HepG2 (cell line): ENCODE measurements at regions not wholly inside any gene's neighbourhood (a gene's known extent, or its start where the extent isn't known, plus 50 kb on each side); places are given as distances from the start of the nearest gene placed in this dataset.

ENCODE experiments used
- ATAC-seq: fragments of 200-7000 bp; cut with Tn5 transposase; 3 replicates; pipeline ENCODE4 v1.9.1; 2020; ENCODE audit warnings: mild to moderate bottlenecking, moderate library complexity
- BruUV-seq: library from RNA; stranded (reverse); fragments of 400-500 nt; replicated peaks from 2 replicates; lab custom pipeline; 2021; lab: Mats Ljungman, UMichigan
- CTCF ChIA-PET: fragments of 300-600 bp; formaldehyde crosslinking; extraction: SDS; loops from one replicate; lab custom pipeline; 2021; ENCODE audit warnings: low total read pairs, inconsistent platforms, low intra/inter-chr PET ratio; lab: Yijun Ruan, JAX
- POLR2A ChIA-PET: fragments of 350-600 bp; sonication (Branson Sonifier 250); formaldehyde crosslinking; loops from one replicate; lab custom pipeline; 2020; ENCODE audit warnings: antibody characterized with exemption, inconsistent platforms; lab: Yijun Ruan, JAX
- DNase-seq: peaks from one replicate; pipeline ENCODE4 v3.0.0-alpha.2; 2015; ENCODE audit warnings: low spot score
- FAIRE-seq: peaks from 3 replicates; lab custom pipeline; 2011; peaks lifted over from hg19 to GRCh38; lab: Jason Lieb, UNC
- H2AFZ ChIP-seq: one replicate; pipeline ENCODE4 v1.6.1; 2011; ENCODE audit warnings: low read length, inconsistent platforms
- H3K27ac ChIP-seq: fragments of 300-600 bp; 3 replicates; pipeline ENCODE4 v1.8.0; 2011; ENCODE audit warnings: mixed run types, mild to moderate bottlenecking, mixed read lengths, low read length, inconsistent platforms; ENCODE audit not compliant: insufficient read depth; ENCODE audit errors: extremely low read length
- H3K27me3 ChIP-seq, 2 experiments: fragments of 200-600 bp in 1 of 2; 2 replicates in 1 of 2; 3 replicates in 1 of 2; pipeline versions ENCODE4 v1.6.0 to v1.8.0; 2011; ENCODE audit warnings: low read length in 2 of 2, mild to moderate bottlenecking in 2 of 2, moderate library complexity in 2 of 2, inconsistent platforms in 1 of 2; ENCODE audit not compliant: insufficient read depth in 2 of 2, control insufficient read depth in 1 of 2
- H3K36me3 ChIP-seq, 2 experiments: fragments of 200-600 bp in 1 of 2; replicated peaks in 1 of 2; 2 replicates in 1 of 2; 3 replicates in 1 of 2; pipeline versions ENCODE4 v1.5.1 to v1.8.0; 2011; ENCODE audit warnings: low read length in 2 of 2, inconsistent platforms in 1 of 2; ENCODE audit not compliant: insufficient read depth in 2 of 2, control insufficient read depth in 1 of 2
- H3K4me1 ChIP-seq: 2 replicates; pipeline ENCODE4 v1.5.1; 2012; ENCODE audit warnings: low read length, inconsistent platforms; ENCODE audit not compliant: insufficient read depth
- H3K4me2 ChIP-seq: 2 replicates; pipeline ENCODE4 v1.6.0; 2011; ENCODE audit warnings: low read depth, low read length, inconsistent platforms
- H3K4me3 ChIP-seq, 3 experiments: fragments of 200-600 bp in 1 of 3; sonication (generic), shearing (Covaris generic) in 1 of 3; replicated peaks in 1 of 3; 2 replicates each; pipeline ENCODE4 v1.5.1; 2011 to 2016; ENCODE audit warnings: low read length in 3 of 3, inconsistent platforms in 2 of 3, low read depth in 2 of 3, mild to moderate bottlenecking in 2 of 3, control low read depth in 1 of 3, mixed read lengths in 1 of 3; ENCODE audit not compliant: insufficient read depth in 1 of 3
- H3K79me2 ChIP-seq: one replicate; pipeline ENCODE4 v1.6.1; 2011; ENCODE audit warnings: low read length, inconsistent platforms; ENCODE audit not compliant: insufficient read depth
- H3K9ac ChIP-seq: 2 replicates; pipeline ENCODE4 v1.6.0; 2011; ENCODE audit warnings: mild to moderate bottlenecking, low read depth, low read length, inconsistent platforms; ENCODE audit not compliant: insufficient read depth
- H3K9me3 ChIP-seq: 2 replicates; pipeline ENCODE4 v1.5.1; 2012; ENCODE audit warnings: mild to moderate bottlenecking, low read length
- H4K20me1 ChIP-seq: 2 replicates; pipeline ENCODE4 v1.6.0; 2011; ENCODE audit warnings: inconsistent platforms, mild to moderate bottlenecking, low read length, moderate library complexity; ENCODE audit not compliant: insufficient read depth
- CAMTA2 ChIP-seq: sonication (generic); formaldehyde crosslinking; IDR thresholded peaks from 2 replicates; pipeline ENCODE4 v1.4.0; 2020; ENCODE audit warnings: mild to moderate bottlenecking, missing genetic modification reagents, borderline replicate concordance
- CCDC6 ChIP-seq: sonication (generic); formaldehyde crosslinking; IDR thresholded peaks from 2 replicates; pipeline ENCODE4 v1.8.1; 2022; ENCODE audit warnings: mild to moderate bottlenecking, missing genetic modification reagents, moderate library complexity
- ERF ChIP-seq: IDR thresholded peaks from 2 replicates; pipeline ENCODE4 v1.6.1; 2018; ENCODE audit warnings: missing biosample characterization, missing genetic modification reagents
- GATAD1 ChIP-seq: IDR thresholded peaks from 2 replicates; pipeline ENCODE4 v1.6.1; 2016; ENCODE audit warnings: missing genetic modification reagents, missing compliant biosample characterization
- PRPF4 ChIP-seq: fragments of 200-400 bp; formaldehyde crosslinking; IDR thresholded peaks from 2 replicates; pipeline ENCODE4 v1.6.1; 2016; ENCODE audit warnings: low read length, low read depth; ENCODE audit not compliant: poor library complexity, severe bottlenecking
- RBFOX2 ChIP-seq: fragments of 200-400 bp; formaldehyde crosslinking; IDR thresholded peaks from 2 replicates; pipeline ENCODE4 v1.6.1; 2017; ENCODE audit warnings: low read depth, mild to moderate bottlenecking, low read length
- RBM39 ChIP-seq: fragments of 200-400 bp; formaldehyde crosslinking; IDR thresholded peaks from one replicate; pipeline ENCODE4 v1.6.1; 2018; ENCODE audit warnings: antibody characterized with exemption, mild to moderate bottlenecking, low read depth, low read length; ENCODE audit not compliant: poor library complexity, severe bottlenecking
- SIN3A ChIP-seq: IDR thresholded peaks from 2 replicates; pipeline ENCODE4 v1.6.1; 2011; ENCODE audit warnings: low read depth, mild to moderate bottlenecking, control low read depth, low read length, borderline replicate concordance
- ZNF17 ChIP-seq: sonication (generic); formaldehyde crosslinking; IDR thresholded peaks from 2 replicates; pipeline ENCODE4 v1.5.0; 2020; ENCODE audit warnings: mild to moderate bottlenecking, missing genetic modification reagents
- ZNF598 ChIP-seq: sonication (generic); formaldehyde crosslinking; IDR thresholded peaks from 2 replicates; pipeline ENCODE4 v1.5.1; 2020; ENCODE audit warnings: mild to moderate bottlenecking, missing genetic modification reagents, borderline replicate concordance
- ZNF777 ChIP-seq: sonication (generic); formaldehyde crosslinking; IDR thresholded peaks from 2 replicates; pipeline ENCODE4 v1.4.0; 2020; ENCODE audit warnings: missing genetic modification reagents
- ZSCAN12 ChIP-seq: sonication (generic); formaldehyde crosslinking; IDR thresholded peaks from 2 replicates; pipeline ENCODE4 v1.9.0; 2021; ENCODE audit warnings: mild to moderate bottlenecking, missing genetic modification reagents
- WGBS: methylation state at CpG from one replicate; pipeline ENCODE4 v1.1.6; 2017; ENCODE audit warnings: low lambda C conversion rate; 5-methylcytosine and 5-hydroxymethylcytosine counted together
- in situ Hi-C: cut with HindIII; loops from 2 replicates; pipeline ENCODE4 v1.10.0; 2017; ENCODE audit warnings: low pct_unique_long_range_greater_than_20kb; ENCODE audit not compliant: extremely low pct_ligation_motif_present
- intact Hi-C: fragments of 100-400 bp; cut with micrococcal nuclease; formaldehyde crosslinking; loops from one replicate; pipeline ENCODE4 v1.10.0; 2022; ENCODE audit not compliant: unreplicated experiment
- TF ChIP-seq, protein P1 (sequence below): sonication (generic); formaldehyde crosslinking; IDR thresholded peaks from 2 replicates; pipeline ENCODE4 v1.8.1; 2023; ENCODE audit warnings: mild to moderate bottlenecking, missing genetic modification reagents
- TF ChIP-seq, protein P2 (sequence below): sonication (generic); formaldehyde crosslinking; conservative IDR thresholded peaks from 2 replicates; pipeline ENCODE4 v1.4.0; 2020; ENCODE audit warnings: missing genetic modification reagents

DNA sequence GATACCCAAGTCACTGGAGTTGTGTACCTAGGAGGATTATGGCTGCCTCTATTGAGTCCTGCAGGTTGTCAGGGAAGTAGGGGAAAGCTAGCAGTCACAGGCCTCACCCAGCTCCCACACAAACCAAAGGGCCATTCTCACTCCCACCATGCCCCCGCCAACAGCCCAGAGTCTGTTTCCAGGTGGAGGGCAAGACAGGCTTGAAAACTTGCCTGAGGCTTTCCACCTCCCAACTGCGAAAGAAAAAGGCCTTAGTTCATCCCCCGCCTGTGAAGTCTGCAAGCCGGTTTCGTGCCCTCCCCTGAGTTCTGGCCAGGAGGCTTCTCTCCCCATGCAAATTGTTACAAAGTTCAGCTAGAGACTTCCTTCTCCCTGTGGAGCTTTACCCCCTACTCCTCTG is 270.3 kb downstream of the TXNL1 start:
- FAIRE-seq (no peak), DNase-seq (no peak), ATAC-seq (no peak)
- TF ChIP-seq SIN3A (no peak), ZNF17 (CRISPR knock-in tag) (no peak), ZNF777 (no peak), CAMTA2 (CRISPR knock-in tag) (no peak), ZSCAN12 (CRISPR knock-in tag) (no peak), RBM39 (no peak), GATAD1 (CRISPR knock-in tag) (no peak), CCDC6 (CRISPR knock-in tag) (no peak), ERF (CRISPR knock-in tag) (no peak), ZNF598 (CRISPR knock-in tag) (no peak), PRPF4 (no peak), RBFOX2 (no peak)
- TF ChIP-seq, protein P1, sequence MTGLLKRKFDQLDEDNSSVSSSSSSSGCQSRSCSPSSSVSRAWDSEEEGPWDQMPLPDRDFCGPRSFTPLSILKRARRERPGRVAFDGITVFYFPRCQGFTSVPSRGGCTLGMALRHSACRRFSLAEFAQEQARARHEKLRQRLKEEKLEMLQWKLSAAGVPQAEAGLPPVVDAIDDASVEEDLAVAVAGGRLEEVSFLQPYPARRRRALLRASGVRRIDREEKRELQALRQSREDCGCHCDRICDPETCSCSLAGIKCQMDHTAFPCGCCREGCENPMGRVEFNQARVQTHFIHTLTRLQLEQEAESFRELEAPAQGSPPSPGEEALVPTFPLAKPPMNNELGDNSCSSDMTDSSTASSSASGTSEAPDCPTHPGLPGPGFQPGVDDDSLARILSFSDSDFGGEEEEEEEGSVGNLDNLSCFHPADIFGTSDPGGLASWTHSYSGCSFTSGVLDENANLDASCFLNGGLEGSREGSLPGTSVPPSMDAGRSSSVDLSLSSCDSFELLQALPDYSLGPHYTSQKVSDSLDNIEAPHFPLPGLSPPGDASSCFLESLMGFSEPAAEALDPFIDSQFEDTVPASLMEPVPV (CRISPR knock-in tag), result no peak
- TF ChIP-seq, protein P2, sequence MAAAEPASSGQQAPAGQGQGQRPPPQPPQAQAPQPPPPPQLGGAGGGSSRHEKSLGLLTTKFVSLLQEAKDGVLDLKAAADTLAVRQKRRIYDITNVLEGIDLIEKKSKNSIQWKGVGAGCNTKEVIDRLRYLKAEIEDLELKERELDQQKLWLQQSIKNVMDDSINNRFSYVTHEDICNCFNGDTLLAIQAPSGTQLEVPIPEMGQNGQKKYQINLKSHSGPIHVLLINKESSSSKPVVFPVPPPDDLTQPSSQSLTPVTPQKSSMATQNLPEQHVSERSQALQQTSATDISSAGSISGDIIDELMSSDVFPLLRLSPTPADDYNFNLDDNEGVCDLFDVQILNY (CRISPR knock-in tag), result no peak
- H3K4me2 ChIP-seq, result no peak overlapping the region
- no peak overlapping the region for H3K9ac ChIP-seq
- no peaks in the 10 kb centered on the region for H3K4me1 ChIP-seq
- no peaks in the 10 kb centered on the region for H3K79me2 ChIP-seq
- in situ Hi-C loops, result no loop called here
- peaks cover 7% of the 10 kb centered on the region for H3K9me3 ChIP-seq
- no peaks in the 10 kb centered on the region for H3K36me3 ChIP-seq
- H4K20me1 ChIP-seq, result no peaks in the 10 kb centered on the region
- H2AFZ ChIP-seq, result no peak overlapping the region
- CTCF ChIA-PET, result no interaction called here
- POLR2A ChIA-PET, result no interaction called here
- intact Hi-C loops, result no loop called here
- 43% methylated on average over 4 of the region's 5 CpGs for WGBS
- no peaks in the 10 kb centered on the region for H3K27me3 ChIP-seq
- no TSS peak for BruUV-seq
- H3K4me3 ChIP-seq, result no peak overlapping the region
- no peak overlapping the region for H3K27ac ChIP-seq
